K562 (cell line): ENCODE measurements at regions not wholly inside any gene's neighbourhood (a gene's known extent, or its start where the extent isn't known, plus 50 kb on each side); places are given as distances from the start of the nearest gene placed in this dataset.

Experiments
- ATAC-seq: fragments of 200-7000 bp; cut with Tn5 transposase; 3 replicates; pipeline ENCODE4 v1.9.1; 2020; ENCODE audit warnings: moderate library complexity
- BruUV-seq: library from RNA; stranded (reverse); fragments of 400-500 nt; replicated peaks from 2 replicates; lab custom pipeline; 2021; lab: Mats Ljungman, UMichigan
- CTCF ChIA-PET: fragments of 300-600 bp; formaldehyde crosslinking; extraction: SDS; loops from one replicate; lab custom pipeline; 2021; ENCODE audit warnings: low intra/inter-chr PET ratio; lab: Yijun Ruan, JAX
- POLR2A ChIA-PET: fragments of 300-600, 350-650 bp; sonication (Branson Sonifier 250); formaldehyde crosslinking; extraction: SDS; loops from one replicate; lab custom pipeline; 2021; ENCODE audit warnings: antibody characterized with exemption, inconsistent platforms; lab: Yijun Ruan, JAX
- DNase-seq, 4 experiments: peaks; one replicate each; pipeline versions ENCODE4 v3.0.0 to v3.0.0-alpha.2; 2011 to 2018; ENCODE audit warnings: low spot score in 3 of 4, mixed read lengths in 3 of 4; ENCODE audit errors: extremely low read depth in 1 of 4
- FAIRE-seq: peaks from 2 replicates; lab custom pipeline; 2011; peaks lifted over from hg19 to GRCh38; lab: Jason Lieb, UNC
- H2AFZ ChIP-seq: 2 replicates; pipeline ENCODE4 v1.6.0; 2011; ENCODE audit warnings: low read depth, low read length, control low read depth, inconsistent platforms
- H3K27ac ChIP-seq: fragments of 200-600 bp; 3 replicates; pipeline ENCODE4 v1.8.0; 2011; ENCODE audit warnings: low read depth, mild to moderate bottlenecking, control low read depth, inconsistent platforms, low read length, moderate library complexity, mixed read lengths; ENCODE audit errors: extremely low read depth
- H3K27me3 ChIP-seq, 2 experiments: fragments of 300-600 bp in 1 of 2; 2 replicates in 1 of 2; 3 replicates in 1 of 2; pipeline versions ENCODE4 v1.6.0 to v1.8.0; 2011; ENCODE audit warnings: inconsistent platforms in 2 of 2, low read length in 2 of 2, mild to moderate bottlenecking in 1 of 2, mixed read lengths in 1 of 2, moderate library complexity in 1 of 2; ENCODE audit not compliant: control insufficient read depth in 2 of 2, insufficient read depth in 2 of 2
- H3K36me3 ChIP-seq: fragments of 300-600 bp; 3 replicates; pipeline ENCODE4 v1.8.0; 2011; ENCODE audit warnings: mild to moderate bottlenecking, low read length, inconsistent platforms; ENCODE audit not compliant: control insufficient read depth, insufficient read depth
- H3K4me1 ChIP-seq, 2 experiments: fragments of 200-600 bp in 1 of 2; replicated peaks in 1 of 2; 2 replicates in 1 of 2; 3 replicates in 1 of 2; pipeline versions ENCODE4 v1.5.1 to v1.8.0; 2011; ENCODE audit warnings: inconsistent platforms in 2 of 2, low read length in 2 of 2, mild to moderate bottlenecking in 1 of 2, mixed read lengths in 1 of 2, moderate library complexity in 1 of 2; ENCODE audit not compliant: control insufficient read depth in 2 of 2, insufficient read depth in 2 of 2
- H3K4me2 ChIP-seq: 2 replicates; pipeline ENCODE4 v1.6.1; 2011; ENCODE audit warnings: low read length, control low read depth, inconsistent platforms, mixed read lengths; ENCODE audit not compliant: insufficient read depth
- H3K4me3 ChIP-seq: fragments of 200-600 bp; sonication (generic), shearing (Covaris generic); 2 replicates; pipeline ENCODE4 v1.5.1; 2016; ENCODE audit warnings: control low read depth, inconsistent platforms
- H3K79me2 ChIP-seq: fragments of 200-600 bp; 3 replicates; pipeline ENCODE4 v1.8.0; 2011; ENCODE audit warnings: low read length, inconsistent platforms; ENCODE audit not compliant: control insufficient read depth, insufficient read depth
- H3K9ac ChIP-seq, 2 experiments: 2 replicates each; pipeline versions ENCODE4 v1.6.0 to v1.6.1; 2011; ENCODE audit warnings: low read depth in 2 of 2, low read length in 2 of 2, control low read depth in 1 of 2, inconsistent platforms in 1 of 2, mild to moderate bottlenecking in 1 of 2, mixed read lengths in 1 of 2; ENCODE audit not compliant: insufficient read depth in 1 of 2
- H3K9me1 ChIP-seq: one replicate; pipeline ENCODE4 v1.6.0; 2011; ENCODE audit warnings: inconsistent platforms, mild to moderate bottlenecking, low read length, moderate library complexity; ENCODE audit not compliant: control insufficient read depth, insufficient read depth
- H3K9me3 ChIP-seq: replicated peaks from 2 replicates; pipeline ENCODE4 v1.5.1; 2011; ENCODE audit warnings: low read depth, low read length, inconsistent platforms; ENCODE audit not compliant: control insufficient read depth, insufficient read depth
- H4K20me1 ChIP-seq: replicated peaks from 2 replicates; pipeline ENCODE4 v1.6.1; 2011; ENCODE audit warnings: low read length, inconsistent platforms, mixed read lengths; ENCODE audit not compliant: control insufficient read depth, insufficient read depth
- ARID1B ChIP-seq: fragments of 450-650 bp; IDR thresholded peaks from 2 replicates; pipeline ENCODE4 v1.6.1; 2016; ENCODE audit warnings: antibody characterized with exemption, mild to moderate bottlenecking, inconsistent platforms
- ARID3B ChIP-seq: fragments of 250-450 bp; sonication (Bioruptor Pico); IDR thresholded peaks from 2 replicates; pipeline ENCODE4 v1.4.0; 2020; ENCODE audit warnings: borderline replicate concordance
- CBX5 ChIP-seq: IDR thresholded peaks from 2 replicates; pipeline ENCODE4 v1.6.1; 2014; ENCODE audit warnings: low read depth, borderline replicate concordance
- ESRRA ChIP-seq: fragments of 450-650 bp; IDR thresholded peaks from 2 replicates; pipeline ENCODE4 v1.6.1; 2014; ENCODE audit warnings: low read depth, mild to moderate bottlenecking, moderate library complexity, borderline replicate concordance
- JUN ChIP-seq, 2 experiments: sonication (generic) in 1 of 2; formaldehyde crosslinking in 1 of 2; IDR thresholded peaks; 2 replicates each; pipeline versions ENCODE4 v1.6.1 to v1.8.0; 2012 to 2022; ENCODE audit warnings: borderline replicate concordance in 2 of 2, mild to moderate bottlenecking in 2 of 2, improper control_type of control experiment in 1 of 2, low read depth in 1 of 2, low read length in 1 of 2, missing genetic modification reagents in 1 of 2
- MCM7 ChIP-seq, 2 experiments: fragments of 450-650 bp; IDR thresholded peaks; 2 replicates each; pipeline ENCODE4 v1.6.1; 2016 to 2018
- NCOA6 ChIP-seq: fragments of 450-650 bp; IDR thresholded peaks from 2 replicates; pipeline ENCODE4 v1.6.1; 2017; ENCODE audit warnings: mild to moderate bottlenecking
- OTX1 ChIP-seq: fragments of 450-650 bp; formaldehyde crosslinking; IDR thresholded peaks from 2 replicates; pipeline ENCODE4 v1.4.0; 2022; ENCODE audit warnings: mild to moderate bottlenecking
- ZBTB40 ChIP-seq, 2 experiments: fragments of 450-650 bp in 1 of 2; sonication (generic) in 1 of 2; formaldehyde crosslinking in 1 of 2; IDR thresholded peaks; 2 replicates each; pipeline versions ENCODE4 v1.7.1 to v1.9.0; 2016 to 2022; ENCODE audit warnings: inconsistent platforms in 1 of 2, mild to moderate bottlenecking in 1 of 2, missing genetic modification reagents in 1 of 2
- ZNF551 ChIP-seq: fragments of 250-450 bp; sonication (Bioruptor Pico); IDR thresholded peaks from 2 replicates; pipeline ENCODE4 v1.5.0; 2021; ENCODE audit warnings: mild to moderate bottlenecking, moderate library complexity
- WGBS: fragments of 100-300 bp; shearing (Covaris generic); methylation state at CpG from one replicate; pipeline ENCODE4 v1.1.6; 2016; ENCODE audit warnings: low coverage, mixed read lengths; ENCODE audit not compliant: insufficient coverage; ENCODE audit errors: missing lambda C conversion rate; 5-methylcytosine and 5-hydroxymethylcytosine counted together
- in situ Hi-C: fragments of 300-500 bp; cut with MboI; formaldehyde crosslinking; loops from 4 replicates; pipeline ENCODE4 v1.15.0; 2018; ENCODE audit warnings: inconsistent platforms, mixed read lengths
- intact Hi-C: fragments of 100-400 bp; cut with micrococcal nuclease; formaldehyde crosslinking; loops from 2 replicates; pipeline ENCODE4 v1.14.2; 2022

- TF ChIP-seq OTX1 (CRISPR knock-in tag) (no peak), ESRRA (no peak)
Measured at GRCh38 chr5:175353926-175354325, 90.1 kb downstream of the DRD1 start (continued).

- Histone ChIP-seq H3K9me1 (no peaks in the 10 kb centered on the region), H3K27me3 (peaks cover 0 to 15% of the 10 kb centered on the region in 2 experiments; a peak in 2 of 5 replicates), H3K9me3 (no peaks in the 10 kb centered on the region), H3K9ac (no peak overlapping the region), H3K4me1 (no peaks in the 10 kb centered on the region), H3K4me3 (no peak overlapping the region), H3K4me2 (no peak overlapping the region), H4K20me1 (no peaks in the 10 kb centered on the region), H3K27ac (no peak overlapping the region), H2AFZ (no peak overlapping the region), H3K36me3 (no peaks in the 10 kb centered on the region), H3K79me2 (no peaks in the 10 kb centered on the region)
- WGBS, result 0% methylated on average over 7 of the region's 7 CpGs
- no peak for ATAC-seq
- no TSS peak for BruUV-seq
- intact Hi-C loops (no loop called here), in situ Hi-C loops (no loop called here)
- FAIRE-seq, result no peak
- DNase-seq, result no peak
- CTCF ChIA-PET, result no interaction called here
- POLR2A ChIA-PET, result interaction anchor here (0.6 kb wide), 1 partner anchor 530 kb away, joined by 4 read pairs; no protein-coding TSS in a partner anchor
- TF ChIP-seq ZNF551 (CRISPR knock-in tag), result no peak
- TF ChIP-seq ARID1B, result no peak
- TF ChIP-seq MCM7 (IDR thresholded peaks at IDR 0.05), result no peak
- TF ChIP-seq CBX5, result no peak
- no peak for TF ChIP-seq JUN (IDR thresholded peaks at IDR 0.05; ENCODE audit: borderline replicate concordance, low read depth, low read length)
- TF ChIP-seq JUN (CRISPR knock-in tag; IDR thresholded peaks at IDR 0.05; ENCODE audit: borderline replicate concordance), result no peak
- no peak for TF ChIP-seq ZBTB40 (IDR thresholded peaks at IDR 0.05)
- no peak for TF ChIP-seq ZBTB40 (CRISPR knock-in tag; IDR thresholded peaks at IDR 0.05)
- no peak for TF ChIP-seq NCOA6
- TF ChIP-seq ARID3B (CRISPR knock-in tag), result no peak
Measured at GRCh38 chr5:175351897-175352590, 91.9 kb downstream of the DRD1 start.
